ENCODE measurements at regions not wholly inside any gene's neighbourhood (a gene's known extent, or its start where the extent isn't known, plus 50 kb on each side); places are given as distances from the start of the nearest gene placed in this dataset.
"Not testable (repeated sequence)": the region's sequence is repeated elsewhere in the genome, so short reads cannot be mapped to it uniquely, and the experiment has no call there.

DNA sequence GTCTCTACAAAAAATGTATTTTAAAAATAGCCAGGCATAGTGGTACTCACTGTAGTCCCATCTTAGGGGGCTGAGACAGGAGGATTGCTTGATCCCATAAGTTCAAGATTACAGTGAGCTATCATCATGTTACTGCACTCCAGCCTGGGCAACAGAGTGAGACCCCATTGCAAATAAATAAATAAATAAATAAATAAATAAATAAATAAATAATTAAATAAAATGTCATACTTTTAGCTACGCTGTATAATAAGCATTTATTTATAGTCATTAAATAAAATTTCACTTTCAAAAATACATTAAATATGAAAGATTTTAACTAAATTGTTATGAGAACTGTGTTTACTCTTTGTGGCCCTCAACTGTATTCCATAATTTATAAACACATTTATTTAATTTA, 1124.2 kb downstream of the PCDH7 start:
- DNase-seq, result no peak

DNA sequence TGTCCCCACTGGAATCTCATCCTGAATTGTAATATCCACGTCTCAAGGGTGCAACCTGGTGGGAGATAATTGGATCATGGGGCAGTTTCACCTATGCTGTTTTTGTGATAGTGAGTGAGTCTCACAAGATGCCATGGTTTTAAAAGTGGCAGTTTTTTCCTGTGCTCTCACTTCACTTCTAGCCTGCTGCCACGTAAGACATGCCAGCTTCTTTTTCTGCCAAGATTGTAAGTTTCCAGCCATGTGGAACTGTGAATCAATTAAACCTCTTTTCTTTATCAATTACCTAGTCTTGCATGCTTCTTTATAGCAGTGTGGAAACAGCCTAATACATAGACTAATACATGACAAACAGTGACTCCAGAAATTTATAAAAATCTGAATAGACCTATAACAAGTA, 1131.8 kb downstream of the PCDH7 start:
- no peak for DNase-seq

DNA sequence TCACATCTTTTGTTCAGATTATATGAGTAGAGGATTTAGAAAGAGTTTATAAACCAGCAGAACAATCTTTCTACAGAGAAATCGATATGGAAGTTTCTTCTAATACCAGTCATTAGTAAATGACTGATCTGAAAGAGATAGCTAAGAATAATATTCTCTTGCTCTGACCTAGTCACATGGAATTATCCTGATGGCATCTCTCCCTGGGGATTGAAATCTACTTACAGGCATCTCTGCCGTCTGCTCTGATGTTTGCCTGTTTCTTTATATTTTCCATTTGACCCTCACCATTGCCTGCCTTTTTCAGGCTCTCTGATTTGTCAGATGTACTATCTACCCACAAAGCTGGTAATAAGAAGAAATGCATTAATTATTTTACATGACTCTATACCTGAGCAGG, 1157.3 kb downstream of the PCDH7 start:
- no peak for DNase-seq

GRCh38 chr4:31880837-31881236, 1160.7 kb downstream of the PCDH7 start:
- not testable (repeated sequence) for DNase-seq

DNA sequence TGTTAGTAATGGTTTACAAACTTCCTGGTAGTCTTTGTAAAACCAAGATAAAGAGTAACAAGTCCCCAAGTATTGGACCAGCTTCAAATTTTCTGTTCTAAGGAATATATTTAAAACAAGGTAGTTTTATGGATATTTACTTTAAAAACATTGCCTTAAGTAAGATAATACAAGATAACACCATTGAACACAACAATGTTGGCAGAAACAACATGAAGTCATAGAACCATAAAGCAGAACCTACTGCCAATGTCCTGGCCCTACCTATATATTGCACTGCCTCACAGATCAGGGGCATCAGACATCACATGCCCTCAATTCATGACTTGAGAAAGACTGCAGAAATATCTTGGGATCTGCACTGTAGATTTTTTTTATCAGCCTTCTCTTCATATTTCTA, 1176.2 kb downstream of the PCDH7 start:
- no peak for DNase-seq

- no peak for DNase-seq
Measured at GRCh38 chr4:31905363-31905762, 1185.2 kb downstream of the PCDH7 start.

- no peak for DNase-seq
Measured at GRCh38 chr4:31908261-31908660, 1188.1 kb downstream of the PCDH7 start.

- no peak for DNase-seq
Measured at GRCh38 chr4:31917334-31917733, 1197.2 kb downstream of the PCDH7 start.

GRCh38 chr4:31918891-31919290, 1198.7 kb downstream of the PCDH7 start:
- DNase-seq, result no peak

DNA sequence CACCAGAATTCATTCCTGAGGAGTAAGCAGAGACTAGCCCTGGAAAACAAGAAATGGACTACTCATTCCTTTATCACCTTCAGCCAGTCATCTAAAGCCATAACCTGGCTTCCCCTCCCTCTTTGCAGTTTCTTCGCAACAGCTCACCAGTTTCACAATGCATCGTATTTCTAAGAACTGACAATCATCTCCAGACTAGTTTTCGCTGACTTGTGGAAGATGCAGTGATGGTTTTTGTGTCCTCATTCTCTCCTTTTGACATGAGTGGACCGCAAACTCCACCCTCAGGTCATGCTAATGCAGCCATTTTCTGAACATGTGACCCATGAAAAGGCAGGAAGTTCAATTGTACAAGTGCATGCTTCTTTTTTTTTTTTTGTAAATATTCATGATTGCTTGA, 1203.5 kb downstream of the PCDH7 start:
- DNase-seq, result no peak

- no peak for DNase-seq
Measured at GRCh38 chr4:31929676-31930345, 1209.6 kb downstream of the PCDH7 start.

DNA sequence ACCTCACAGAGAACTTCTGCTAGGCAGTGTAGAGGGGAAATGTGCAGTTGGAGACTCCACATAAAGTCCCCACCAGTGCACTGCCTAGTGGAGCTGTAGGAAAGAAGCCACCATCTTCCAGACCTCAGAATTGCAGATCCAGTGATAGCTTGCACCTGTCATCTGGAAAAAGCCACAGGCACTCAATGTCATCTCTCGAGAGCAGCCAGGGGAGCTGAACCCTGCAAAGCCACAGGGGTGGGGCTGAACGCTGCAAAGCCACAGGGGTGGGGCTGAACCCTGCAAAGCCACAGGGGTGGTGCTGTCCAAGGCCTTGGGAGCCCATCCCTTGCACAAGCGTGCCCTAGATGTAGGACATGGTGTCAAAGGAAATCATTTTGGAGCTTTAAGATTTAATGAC, 1226.3 kb downstream of the PCDH7 start:
- DNase-seq, result no peak

GRCh38 chr4:31947101-31947500, 1226.9 kb downstream of the PCDH7 start:
- no peak for DNase-seq

DNA sequence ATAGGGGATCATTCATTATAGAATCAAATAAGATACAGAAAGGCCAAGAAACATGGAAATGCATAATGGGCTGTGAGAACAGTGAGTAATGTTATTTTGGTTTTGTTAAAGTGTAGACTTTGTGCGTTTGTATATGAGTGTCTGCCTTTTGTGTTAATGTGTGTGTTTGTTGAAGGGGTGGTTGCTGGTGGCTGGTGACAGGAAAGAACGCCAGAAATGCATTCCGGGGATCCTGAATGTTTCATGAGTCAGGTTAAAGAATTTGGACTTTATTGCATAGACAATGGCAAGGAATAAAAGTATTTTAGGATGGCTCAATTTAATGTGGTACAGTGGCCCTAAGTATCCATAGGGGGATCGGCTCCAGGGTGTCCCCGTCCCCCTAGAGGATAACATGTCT, 1228.9 kb downstream of the PCDH7 start:
- DNase-seq, result no peak

- DNase-seq, result no peak
Measured at GRCh38 chr4:31955346-31955745, 1235.2 kb downstream of the PCDH7 start.

DNA sequence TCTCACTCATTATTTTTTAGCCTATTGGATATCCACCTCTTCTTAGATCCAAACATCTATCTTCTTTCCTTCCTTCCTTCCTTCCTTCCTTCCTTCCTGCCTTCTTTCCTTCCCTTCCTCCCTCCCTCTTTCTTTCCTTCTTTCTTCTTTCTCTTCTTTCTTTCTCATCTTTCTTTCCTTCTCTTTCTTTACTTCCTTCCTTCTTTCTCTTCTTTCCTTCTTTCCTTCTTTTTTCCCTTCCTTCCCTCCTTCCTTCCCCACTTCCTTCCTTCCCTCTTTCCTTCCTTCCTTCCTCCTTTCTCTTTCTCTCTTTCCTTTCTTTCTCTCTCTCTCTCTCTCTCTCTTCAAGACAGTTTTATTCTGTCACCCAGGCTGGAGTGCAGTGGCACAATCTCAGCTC, 1239.8 kb downstream of the PCDH7 start:
- no peak for DNase-seq

DNA sequence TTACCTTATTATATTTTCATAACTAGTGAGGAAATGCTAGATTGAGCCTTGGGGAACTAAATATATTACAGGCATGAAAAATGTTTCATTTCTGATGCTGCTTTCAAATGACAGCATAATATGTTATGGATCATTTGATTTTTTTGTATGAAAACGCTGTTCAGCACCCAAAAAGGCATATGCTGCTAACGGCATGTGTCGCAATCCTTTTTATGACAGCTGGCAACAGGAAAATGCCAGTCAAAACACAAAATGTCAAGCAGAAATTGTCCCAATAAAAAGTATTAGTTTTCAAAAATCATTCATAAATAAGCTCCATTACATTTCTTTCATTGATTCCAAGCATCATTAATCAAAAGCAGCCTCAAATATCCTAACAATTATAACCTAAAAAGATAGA, 1244.5 kb downstream of the PCDH7 start:
- DNase-seq, result no peak

GRCh38 chr4:31968842-31969241, 1248.7 kb downstream of the PCDH7 start:
- DNase-seq, result no peak

- no peak for DNase-seq
Measured at GRCh38 chr4:31974490-31975002, 1254.4 kb downstream of the PCDH7 start.

DNA sequence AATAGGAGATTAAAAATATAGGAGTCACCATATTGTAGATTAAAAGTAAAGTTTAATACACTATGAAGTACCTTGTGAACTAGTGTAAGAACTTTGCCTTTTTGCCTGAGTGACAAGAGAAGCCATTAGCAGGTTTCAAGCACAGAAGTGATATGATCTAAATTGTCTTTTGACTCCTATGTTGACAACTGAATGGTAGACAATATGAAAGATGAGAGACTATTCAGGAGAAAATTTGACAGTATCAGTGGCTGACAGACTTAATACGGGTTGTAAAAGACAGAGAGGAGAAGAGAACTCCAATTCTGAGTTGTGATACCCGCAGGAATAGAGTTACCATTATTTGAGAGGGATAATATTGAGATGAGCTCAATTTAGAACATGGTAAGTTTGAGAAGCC, 1259.8 kb downstream of the PCDH7 start:
- no peak for DNase-seq

DNA sequence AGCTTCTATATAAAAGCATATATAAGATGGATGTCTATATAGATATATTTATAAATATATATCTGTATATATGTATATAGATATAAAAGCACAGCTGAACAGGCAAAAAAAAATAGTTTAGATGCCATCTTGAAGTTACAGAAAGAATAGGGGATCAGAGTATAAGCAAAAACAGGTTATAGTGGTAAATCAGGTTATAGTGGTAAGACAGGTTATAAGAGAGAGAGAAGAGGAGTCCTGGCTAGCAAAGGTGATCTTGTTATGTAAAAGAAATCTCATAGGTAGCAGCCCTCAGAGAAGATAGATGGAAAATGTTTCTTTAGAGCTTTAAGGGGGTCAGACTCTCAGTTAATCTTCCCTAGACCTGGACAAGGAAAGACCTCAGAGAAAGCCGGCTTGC, 1263.1 kb downstream of the PCDH7 start:
- no peak for DNase-seq

GRCh38 chr4:31983677-31984076, 1263.5 kb downstream of the PCDH7 start:
- no peak for DNase-seq

DNA sequence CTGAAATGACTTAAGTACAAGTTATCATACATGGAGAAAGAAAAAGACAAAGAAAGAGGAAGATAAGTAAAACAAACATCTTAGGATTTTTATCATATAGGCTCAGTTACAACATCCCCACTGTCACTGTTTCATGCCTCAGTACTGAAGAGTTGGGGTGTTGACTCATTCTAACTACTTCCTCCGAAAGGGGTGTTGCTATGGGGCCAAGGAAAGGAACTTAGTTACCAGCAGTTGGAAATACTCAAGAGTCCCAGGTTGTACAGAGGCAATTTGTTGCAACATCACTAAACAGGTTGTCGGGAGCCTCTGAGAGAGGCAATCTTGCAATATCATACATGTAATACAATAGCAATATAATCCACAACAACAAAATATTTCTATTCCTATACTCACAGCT, 1264.7 kb downstream of the PCDH7 start:
- no peak for DNase-seq

DNA sequence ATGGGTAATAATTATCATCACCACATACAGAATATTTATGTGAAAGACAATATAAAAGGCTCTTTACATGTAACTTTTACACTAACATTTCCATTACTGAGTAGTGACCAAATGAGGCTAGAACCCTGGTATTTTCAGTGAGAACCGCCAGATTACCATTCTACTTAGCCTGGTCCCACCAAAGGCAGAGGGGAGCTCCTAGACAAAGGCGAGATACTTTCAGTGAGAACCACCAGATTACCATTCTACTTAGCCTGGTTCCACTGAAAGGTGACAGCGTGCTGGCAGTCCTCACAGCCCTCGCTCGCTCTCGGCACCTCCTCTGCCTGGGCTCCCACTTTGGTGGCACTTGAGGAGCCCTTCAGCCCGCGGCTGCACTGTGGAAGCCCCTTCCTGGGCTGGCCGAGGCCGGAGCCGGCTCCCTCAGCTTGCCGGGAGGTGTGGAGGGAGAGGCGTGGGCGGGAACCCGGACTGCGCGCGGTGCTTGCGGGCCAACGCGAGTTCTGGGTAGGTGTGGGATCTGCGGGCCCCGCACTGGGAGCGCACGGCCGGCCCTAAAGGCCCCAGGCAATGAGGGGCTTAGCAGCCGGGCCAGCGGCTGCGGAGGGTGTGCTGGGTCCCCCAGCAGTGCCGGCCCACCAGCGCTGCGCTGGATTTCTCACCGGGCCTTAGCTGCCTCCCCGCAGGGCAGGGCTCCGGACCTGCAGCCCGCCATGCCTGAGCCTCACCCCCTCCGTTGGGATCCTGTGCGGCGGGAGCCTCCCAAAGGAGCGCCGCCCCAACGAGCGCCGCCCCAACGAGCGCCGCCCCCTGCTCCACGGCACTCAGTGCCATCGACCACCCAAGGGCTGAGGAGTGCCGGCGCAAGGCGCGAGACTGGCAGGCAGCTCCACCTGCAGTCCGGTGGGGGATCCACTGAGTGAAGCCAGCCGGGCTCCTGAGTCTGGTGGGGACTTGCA, 1276.1 kb downstream of the PCDH7 start:
- no peak for DNase-seq

All from NK-92 treated with Interleukin-12 subunit alpha and Interleukin-12 subunit beta, amount 100 ng/mL, for 24 hours (cell line).